ENCODE measurements at regions not wholly inside any gene's neighbourhood (a gene's known extent, or its start where the extent isn't known, plus 50 kb on each side); places are given as distances from the start of the nearest gene placed in this dataset.

GRCh38 chr18:64436111-64436510, 287.2 kb upstream of the LINC00305 start:
- TF ChIP-seq, protein P1, sequence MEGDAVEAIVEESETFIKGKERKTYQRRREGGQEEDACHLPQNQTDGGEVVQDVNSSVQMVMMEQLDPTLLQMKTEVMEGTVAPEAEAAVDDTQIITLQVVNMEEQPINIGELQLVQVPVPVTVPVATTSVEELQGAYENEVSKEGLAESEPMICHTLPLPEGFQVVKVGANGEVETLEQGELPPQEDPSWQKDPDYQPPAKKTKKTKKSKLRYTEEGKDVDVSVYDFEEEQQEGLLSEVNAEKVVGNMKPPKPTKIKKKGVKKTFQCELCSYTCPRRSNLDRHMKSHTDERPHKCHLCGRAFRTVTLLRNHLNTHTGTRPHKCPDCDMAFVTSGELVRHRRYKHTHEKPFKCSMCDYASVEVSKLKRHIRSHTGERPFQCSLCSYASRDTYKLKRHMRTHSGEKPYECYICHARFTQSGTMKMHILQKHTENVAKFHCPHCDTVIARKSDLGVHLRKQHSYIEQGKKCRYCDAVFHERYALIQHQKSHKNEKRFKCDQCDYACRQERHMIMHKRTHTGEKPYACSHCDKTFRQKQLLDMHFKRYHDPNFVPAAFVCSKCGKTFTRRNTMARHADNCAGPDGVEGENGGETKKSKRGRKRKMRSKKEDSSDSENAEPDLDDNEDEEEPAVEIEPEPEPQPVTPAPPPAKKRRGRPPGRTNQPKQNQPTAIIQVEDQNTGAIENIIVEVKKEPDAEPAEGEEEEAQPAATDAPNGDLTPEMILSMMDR (IDR thresholded peaks at IDR 0.05; ENCODE audit: low read length) = no peak
- TF ChIP-seq EZH2 (optimal IDR thresholded peaks at IDR 0.05; ENCODE audit: low read depth, low read length) = no peak
- no peak for TF ChIP-seq EZH2phosphoT487 (IDR thresholded peaks at IDR 0.05; ENCODE audit: low read length)

All from MM.1S (cell line).